Renal cortical epithelial cell (primary cell): ENCODE measurements at regions not wholly inside any gene's neighbourhood (a gene's known extent, or its start where the extent isn't known, plus 50 kb on each side); places are given as distances from the start of the nearest gene placed in this dataset.

Source experiments
- DNase-seq: peaks from one replicate; pipeline ENCODE4 v3.0.0-alpha.2; 2011; ENCODE audit warnings: low read depth

- no peak for DNase-seq
Measured at GRCh38 chr17:13736916-13737315, 135.2 kb upstream of the HS3ST3A1 start.

- no peak for DNase-seq
Measured at GRCh38 chr17:13740686-13741085, 139.0 kb upstream of the HS3ST3A1 start.

GRCh38 chr17:13741744-13742143 is 140.0 kb upstream of the HS3ST3A1 start:
- no peak for DNase-seq

- no peak for DNase-seq
Measured at GRCh38 chr17:13743906-13744305, 142.2 kb upstream of the HS3ST3A1 start.

GRCh38 chr17:13746404-13746803 is 144.7 kb upstream of the HS3ST3A1 start:
- DNase-seq: no peak

- DNase-seq: no peak
Measured at GRCh38 chr17:13749166-13749890, 147.6 kb upstream of the HS3ST3A1 start.

GRCh38 chr17:13749891-13750235 is 148.1 kb upstream of the HS3ST3A1 start:
- no peak for DNase-seq

GRCh38 chr17:13750816-13751793 is 149.4 kb upstream of the HS3ST3A1 start:
- no peak for DNase-seq

GRCh38 chr17:13753154-13753553 is 151.4 kb upstream of the HS3ST3A1 start:
- no peak for DNase-seq

- DNase-seq: no peak
Measured at GRCh38 chr17:13753771-13754170, 152.0 kb upstream of the HS3ST3A1 start.

- DNase-seq: no peak
Measured at GRCh38 chr17:13755851-13756250, 154.1 kb upstream of the HS3ST3A1 start.

GRCh38 chr17:13756763-13757162 is 155.0 kb upstream of the HS3ST3A1 start:
- no peak for DNase-seq

- no peak for DNase-seq
Measured at GRCh38 chr17:13757871-13758270, 156.1 kb upstream of the HS3ST3A1 start.

- DNase-seq: no peak
Measured at GRCh38 chr17:13759518-13760335, 158.0 kb upstream of the HS3ST3A1 start.

- DNase-seq: no peak
Measured at GRCh38 chr17:13761038-13761603, 159.4 kb upstream of the HS3ST3A1 start.

GRCh38 chr17:13765701-13766100 is 164.0 kb upstream of the HS3ST3A1 start:
- no peak for DNase-seq

GRCh38 chr17:13770702-13771101 is 169.0 kb upstream of the HS3ST3A1 start:
- no peak for DNase-seq

GRCh38 chr17:13775450-13775849 is 173.7 kb upstream of the HS3ST3A1 start:
- no peak for DNase-seq

GRCh38 chr17:13776027-13776551 is 174.4 kb upstream of the HS3ST3A1 start:
- DNase-seq: no peak

GRCh38 chr17:13777003-13777402 is 175.3 kb upstream of the HS3ST3A1 start:
- no peak for DNase-seq

- no peak for DNase-seq
Measured at GRCh38 chr17:13784434-13785095, 182.8 kb upstream of the HS3ST3A1 start.
